Keratinocyte (primary cell): ENCODE measurements at regions not wholly inside any gene's neighbourhood (a gene's known extent, or its start where the extent isn't known, plus 50 kb on each side); places are given as distances from the start of the nearest gene placed in this dataset.

ENCODE experiments used
- CTCF ChIP-seq, 3 experiments: IDR thresholded peaks in 1 of 3; conservative IDR thresholded peaks in 1 of 3; optimal IDR thresholded peaks in 1 of 3; 2 replicates in 2 of 3; 3 replicates in 1 of 3; pipeline versions ENCODE3 to v1.5.1; 2011; ENCODE audit warnings: low read length in 3 of 3, mild to moderate bottlenecking in 3 of 3, moderate library complexity in 2 of 3, control low read depth in 1 of 3, inconsistent platforms in 1 of 3; ENCODE audit not compliant: insufficient read depth in 2 of 3; ENCODE audit errors: extremely low read depth in 1 of 3
- EZH2 ChIP-seq: IDR thresholded peaks from one replicate; pipeline ENCODE4 v1.6.1; 2012; ENCODE audit warnings: inconsistent platforms, mild to moderate bottlenecking, low read length, moderate library complexity

- TF ChIP-seq CTCF (optimal IDR thresholded peaks at IDR 0.05 in 1 of 3, IDR thresholded peaks at IDR 0.05 in 1 of 3, conservative IDR thresholded peaks at IDR 0.05 in 1 of 3; ENCODE audit: extremely low read depth in 1 of 3, insufficient read depth in 2 of 3, low read length in 3 of 3), result no peak
- no peak for TF ChIP-seq EZH2
Observed at GRCh38 chr11:134751031-134751585, 339.1 kb upstream of the B3GAT1 start.
